ENCODE measurements at regions not wholly inside any gene's neighbourhood (a gene's known extent, or its start where the extent isn't known, plus 50 kb on each side); places are given as distances from the start of the nearest gene placed in this dataset.

- DNase-seq (ENCODE audit: low spot score): no peak
- H3K4me3 ChIP-seq: no peak overlapping the region
- TF ChIP-seq CTCF (IDR thresholded peaks at IDR 0.05): no peak
- no peak overlapping the region for H3K27ac ChIP-seq
Measured at GRCh38 chr4:116811730-116812129, 273.6 kb downstream of the TRAM1L1 start.

- TF ChIP-seq CTCF (IDR thresholded peaks at IDR 0.05): no peak
- no peak for DNase-seq (ENCODE audit: low spot score)
- no peak overlapping the region for H3K4me3 ChIP-seq
- no peak overlapping the region for H3K27ac ChIP-seq
Measured at GRCh38 chr4:116796022-116796421, 289.4 kb downstream of the TRAM1L1 start.

DNA sequence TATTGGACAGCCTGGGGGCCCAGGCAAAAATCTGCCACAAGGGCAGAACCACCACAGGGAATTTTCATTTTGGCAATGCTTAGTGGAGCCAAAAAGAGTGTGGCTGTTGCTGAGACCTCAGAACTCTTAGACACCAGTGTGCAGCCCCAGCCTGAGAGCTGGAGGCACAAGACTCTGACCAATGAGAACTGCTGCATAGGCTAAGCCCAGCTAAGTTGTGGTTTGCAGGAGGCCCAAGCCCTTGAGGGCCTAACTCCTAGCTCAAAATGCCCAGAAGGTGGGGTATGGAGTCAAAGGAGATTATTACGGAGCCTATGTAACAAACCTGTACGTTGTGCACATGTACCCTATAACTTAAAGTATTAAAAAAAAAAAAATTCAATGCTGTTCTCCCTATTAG, 296.7 kb downstream of the TRAM1L1 start:
- TF ChIP-seq CTCF (IDR thresholded peaks at IDR 0.05): no peak
- Histone ChIP-seq H3K27ac (no peak overlapping the region), H3K4me3 (no peak overlapping the region)
- no peak for DNase-seq (ENCODE audit: low spot score)

- TF ChIP-seq CTCF (IDR thresholded peaks at IDR 0.05): no peak
- Histone ChIP-seq H3K27ac (no peak overlapping the region), H3K4me3 (no peak overlapping the region)
- DNase-seq (ENCODE audit: low spot score): no peak
Measured at GRCh38 chr4:116755051-116755450, 330.3 kb downstream of the TRAM1L1 start.

DNA sequence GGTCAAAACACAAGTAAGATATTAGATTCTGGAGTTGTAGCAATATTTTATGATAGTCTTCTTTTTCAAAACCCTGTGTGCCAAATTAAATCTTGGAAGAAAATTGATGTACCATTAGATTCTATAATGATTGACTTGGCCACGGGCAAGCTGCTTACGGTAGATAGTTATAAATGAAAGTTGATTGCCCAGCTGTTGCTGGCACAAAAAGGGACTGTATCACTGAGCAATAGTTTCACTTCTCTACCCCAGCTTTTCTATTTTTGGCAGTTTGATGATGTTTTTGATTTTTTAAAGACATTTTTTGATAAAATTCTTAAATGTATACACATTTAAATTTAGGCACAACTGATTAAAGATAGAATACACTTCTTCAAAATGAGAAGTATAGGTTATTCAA, 333.3 kb downstream of the TRAM1L1 start:
- no peak for DNase-seq (ENCODE audit: low spot score)
- Histone ChIP-seq H3K4me3 (no peak overlapping the region), H3K27ac (no peak overlapping the region)
- TF ChIP-seq CTCF (IDR thresholded peaks at IDR 0.05): no peak

DNA sequence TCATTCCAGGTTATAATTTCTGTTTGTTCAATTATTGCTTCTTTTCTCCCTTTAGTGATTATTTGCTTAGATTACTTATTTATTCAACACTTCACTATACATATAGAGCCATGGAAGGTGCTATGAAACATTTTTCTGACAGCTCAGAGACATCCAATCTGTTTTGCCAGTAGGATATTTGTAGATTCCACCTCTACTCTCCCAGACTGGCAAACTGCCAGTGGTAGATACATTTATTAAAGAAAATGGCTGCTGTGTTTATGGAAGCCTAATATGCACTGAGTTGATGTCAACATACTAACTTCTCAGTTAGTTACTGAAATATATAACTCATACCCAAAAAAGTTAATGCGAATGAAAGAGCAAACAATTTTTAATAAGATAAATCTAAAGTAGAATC, 348.6 kb downstream of the TRAM1L1 start:
- no peak for TF ChIP-seq CTCF (IDR thresholded peaks at IDR 0.05)
- no peak for DNase-seq (ENCODE audit: low spot score)
- Histone ChIP-seq H3K4me3 (no peak overlapping the region), H3K27ac (no peak overlapping the region)

- Histone ChIP-seq H3K27ac (no peak overlapping the region), H3K4me3 (no peak overlapping the region)
- TF ChIP-seq CTCF (IDR thresholded peaks at IDR 0.05): no peak
- DNase-seq (ENCODE audit: low spot score): no peak
Measured at GRCh38 chr4:116734178-116734577, 351.2 kb downstream of the TRAM1L1 start.
